Glutamatergic neuron (in vitro differentiated cells): ENCODE measurements at regions not wholly inside any gene's neighbourhood (a gene's known extent, or its start where the extent isn't known, plus 50 kb on each side); places are given as distances from the start of the nearest gene placed in this dataset.
"Not testable (repeated sequence)": the region's sequence is repeated elsewhere in the genome, so short reads cannot be mapped to it uniquely, and the experiment has no call there.

Experiments used
- DNase-seq: peaks from one replicate; pipeline ENCODE4 v3.0.0; 2022
- H3K27ac Mint-ChIP-seq: one replicate; pipeline ENCODE4 v1.8.0; 2020; ENCODE audit warnings: mild to moderate bottlenecking, mixed read lengths, inconsistent platforms; ENCODE audit not compliant: unreplicated experiment
- H3K27me3 Mint-ChIP-seq: one replicate; pipeline ENCODE4 v1.8.0; 2020; ENCODE audit warnings: mild to moderate bottlenecking, moderate library complexity, mixed read lengths, inconsistent platforms; ENCODE audit not compliant: unreplicated experiment
- H3K36me3 Mint-ChIP-seq: one replicate; pipeline ENCODE4 v1.8.0; 2020; ENCODE audit warnings: mild to moderate bottlenecking, mixed read lengths, inconsistent platforms; ENCODE audit not compliant: unreplicated experiment
- H3K4me1 Mint-ChIP-seq: one replicate; pipeline ENCODE4 v1.8.0; 2020; ENCODE audit warnings: mild to moderate bottlenecking, low read depth, mixed read lengths, inconsistent platforms; ENCODE audit not compliant: unreplicated experiment
- H3K4me3 Mint-ChIP-seq: one replicate; pipeline ENCODE4 v1.8.0; 2020; ENCODE audit warnings: mild to moderate bottlenecking, mixed read lengths, inconsistent platforms; ENCODE audit not compliant: unreplicated experiment
- H3K9me3 Mint-ChIP-seq: one replicate; pipeline ENCODE4 v1.8.0; 2020; ENCODE audit warnings: mild to moderate bottlenecking, moderate library complexity, mixed read lengths, inconsistent platforms; ENCODE audit not compliant: unreplicated experiment
- TF ChIP-seq, protein P1 (sequence below): fragments of 200-600 bp; sonication (generic); IDR thresholded peaks from one replicate; pipeline ENCODE4 v1.5.0; 2021; ENCODE audit not compliant: partially characterized antibody, unreplicated experiment

DNA sequence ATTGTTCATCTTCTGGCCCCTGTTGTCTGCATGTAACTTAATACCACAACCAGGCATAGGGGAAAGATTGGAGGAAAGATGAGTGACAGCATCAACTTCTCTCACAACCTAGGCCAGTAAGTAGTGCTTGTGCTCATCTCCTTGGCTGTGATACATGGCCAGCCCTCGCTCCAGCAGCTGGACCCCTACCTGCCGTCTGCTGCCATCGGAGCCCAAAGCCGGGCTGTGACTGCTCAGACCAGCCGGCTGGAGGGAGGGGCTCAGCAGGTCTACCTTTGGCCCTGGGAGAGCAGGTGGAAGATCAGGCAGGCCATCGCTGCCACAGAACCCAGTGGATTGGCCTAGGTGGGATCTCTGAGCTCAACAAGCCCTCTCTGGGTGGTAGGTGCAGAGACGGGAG is 268.8 kb downstream of the OR4F29 start:
- not testable (repeated sequence) for H3K27ac Mint-ChIP-seq, H3K9me3 Mint-ChIP-seq, H3K4me1 Mint-ChIP-seq, H3K27me3 Mint-ChIP-seq, H3K36me3 Mint-ChIP-seq, H3K4me3 Mint-ChIP-seq, DNase-seq

DNA sequence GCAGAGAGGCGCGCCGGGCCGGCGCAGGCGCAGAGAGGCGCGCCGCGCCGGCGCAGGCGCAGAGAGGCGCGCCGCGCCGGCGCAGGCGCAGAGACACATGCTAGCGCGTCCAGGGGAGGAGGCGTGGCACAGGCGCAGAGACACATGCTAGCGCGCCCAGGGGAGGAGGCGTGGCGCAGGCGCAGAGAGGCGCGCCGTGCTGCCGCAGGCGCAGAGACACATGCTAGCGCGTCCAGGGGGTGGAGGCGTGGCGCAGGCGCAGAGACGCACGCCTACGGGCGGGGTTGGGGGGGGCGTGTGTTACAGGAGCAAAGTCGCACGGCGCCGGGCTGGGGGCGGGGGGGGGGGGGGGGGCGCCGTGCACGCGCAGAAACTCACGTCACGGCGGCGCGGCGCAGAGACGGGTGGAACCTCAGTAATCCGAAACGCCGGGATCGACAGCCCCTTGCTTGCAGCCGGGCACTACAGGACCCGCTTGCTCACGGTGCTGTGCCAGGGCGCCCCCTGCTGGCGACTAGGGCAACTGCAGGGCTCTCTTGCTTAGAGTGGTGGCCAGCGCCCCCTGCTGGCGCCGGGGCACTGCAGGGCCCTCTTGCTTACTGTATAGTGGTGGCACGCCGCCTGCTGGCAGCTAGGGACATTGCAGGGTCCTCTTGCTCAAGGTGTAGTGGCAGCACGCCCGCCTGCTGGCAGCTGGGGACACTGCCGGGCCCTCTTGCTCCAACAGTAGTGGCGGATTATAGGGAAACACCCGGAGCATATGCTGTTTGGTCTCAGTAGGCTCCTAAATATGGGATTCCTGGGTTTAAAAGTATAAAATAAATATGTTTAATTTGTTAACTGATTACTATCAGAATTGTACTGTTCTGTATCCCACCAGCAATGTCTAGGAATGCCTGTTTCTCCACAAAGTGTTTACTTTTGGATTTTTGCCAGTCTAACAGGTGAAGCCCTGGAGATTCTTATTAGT is 269.9 kb downstream of the OR4F29 start:
- not testable (repeated sequence) for H3K27me3 Mint-ChIP-seq, H3K9me3 Mint-ChIP-seq, H3K4me1 Mint-ChIP-seq, H3K27ac Mint-ChIP-seq, H3K36me3 Mint-ChIP-seq, H3K4me3 Mint-ChIP-seq
- DNase-seq = peak; percentile 46
- TF ChIP-seq, protein P1, sequence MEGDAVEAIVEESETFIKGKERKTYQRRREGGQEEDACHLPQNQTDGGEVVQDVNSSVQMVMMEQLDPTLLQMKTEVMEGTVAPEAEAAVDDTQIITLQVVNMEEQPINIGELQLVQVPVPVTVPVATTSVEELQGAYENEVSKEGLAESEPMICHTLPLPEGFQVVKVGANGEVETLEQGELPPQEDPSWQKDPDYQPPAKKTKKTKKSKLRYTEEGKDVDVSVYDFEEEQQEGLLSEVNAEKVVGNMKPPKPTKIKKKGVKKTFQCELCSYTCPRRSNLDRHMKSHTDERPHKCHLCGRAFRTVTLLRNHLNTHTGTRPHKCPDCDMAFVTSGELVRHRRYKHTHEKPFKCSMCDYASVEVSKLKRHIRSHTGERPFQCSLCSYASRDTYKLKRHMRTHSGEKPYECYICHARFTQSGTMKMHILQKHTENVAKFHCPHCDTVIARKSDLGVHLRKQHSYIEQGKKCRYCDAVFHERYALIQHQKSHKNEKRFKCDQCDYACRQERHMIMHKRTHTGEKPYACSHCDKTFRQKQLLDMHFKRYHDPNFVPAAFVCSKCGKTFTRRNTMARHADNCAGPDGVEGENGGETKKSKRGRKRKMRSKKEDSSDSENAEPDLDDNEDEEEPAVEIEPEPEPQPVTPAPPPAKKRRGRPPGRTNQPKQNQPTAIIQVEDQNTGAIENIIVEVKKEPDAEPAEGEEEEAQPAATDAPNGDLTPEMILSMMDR = peak; percentile 72

DNA sequence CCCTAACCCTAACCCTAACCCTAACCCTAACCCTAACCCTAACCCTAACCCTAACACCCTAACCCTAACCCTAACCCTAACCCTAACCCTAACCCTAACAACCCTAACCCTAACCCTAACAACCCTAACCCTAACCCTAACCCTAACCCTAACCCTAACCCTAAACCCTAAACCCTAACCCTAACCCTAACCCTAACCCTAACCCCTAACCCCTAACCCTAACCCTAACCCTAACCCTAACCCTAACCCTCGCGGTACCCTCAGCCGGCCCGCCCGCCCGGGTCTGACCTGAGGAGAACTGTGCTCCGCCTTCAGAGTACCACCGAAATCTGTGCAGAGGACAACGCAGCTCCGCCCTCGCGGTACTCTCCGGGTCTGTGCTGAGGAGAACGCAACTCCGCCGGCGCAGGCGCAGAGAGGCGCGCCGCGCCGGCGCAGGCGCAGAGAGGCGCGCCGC is 270.7 kb downstream of the OR4F29 start:
- not testable (repeated sequence) for H3K4me3 Mint-ChIP-seq, H3K27ac Mint-ChIP-seq, H3K36me3 Mint-ChIP-seq, H3K27me3 Mint-ChIP-seq, H3K4me1 Mint-ChIP-seq, H3K9me3 Mint-ChIP-seq
- peak; percentile 43 for DNase-seq

DNA sequence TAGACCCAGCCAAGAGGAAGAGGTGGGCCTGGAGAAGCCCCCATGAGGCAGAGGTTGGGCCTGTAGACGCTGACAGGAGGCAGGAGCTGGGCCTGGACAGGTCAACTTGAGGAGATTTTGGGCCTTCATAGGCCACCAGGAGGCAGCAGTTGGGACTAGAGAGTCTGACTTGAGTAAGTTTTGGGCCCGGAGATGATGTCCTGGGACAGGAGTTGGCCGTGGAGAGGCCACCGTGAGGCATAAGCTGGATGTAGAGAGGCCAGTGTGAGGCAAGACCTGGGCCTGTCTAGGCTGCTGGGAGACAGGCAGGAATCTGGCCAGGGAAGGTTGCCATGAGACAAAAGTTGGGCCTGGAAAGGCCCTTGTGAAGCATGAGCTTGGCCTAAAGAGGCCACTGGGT is 312.6 kb downstream of the OR4F29 start:
- DNase-seq, H3K9me3 Mint-ChIP-seq, H3K36me3 Mint-ChIP-seq, H3K4me1 Mint-ChIP-seq, H3K27me3 Mint-ChIP-seq, H3K27ac Mint-ChIP-seq, H3K4me3 Mint-ChIP-seq: not testable (repeated sequence)

DNA sequence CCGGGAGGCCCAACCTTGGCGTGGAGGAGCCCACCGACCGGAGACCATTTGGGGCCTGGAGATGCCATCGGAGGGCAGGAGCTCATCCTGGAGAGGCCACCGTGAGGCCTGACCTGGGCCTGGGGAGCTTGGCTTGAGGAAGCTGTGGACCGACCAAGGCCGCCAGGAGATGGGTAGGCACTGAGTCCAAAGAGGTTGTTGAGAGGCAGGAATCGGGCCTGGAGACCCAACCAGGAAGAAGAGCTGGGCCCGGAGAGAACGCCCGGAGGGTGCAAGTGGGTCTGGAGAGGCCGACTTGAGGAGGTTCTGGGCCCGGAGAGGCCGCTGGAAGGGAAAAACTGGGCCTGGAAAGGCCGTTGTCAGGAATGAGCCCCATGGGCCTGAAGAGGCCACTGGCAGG is 313.8 kb downstream of the OR4F29 start:
- H3K9me3 Mint-ChIP-seq = not testable (repeated sequence)

DNA sequence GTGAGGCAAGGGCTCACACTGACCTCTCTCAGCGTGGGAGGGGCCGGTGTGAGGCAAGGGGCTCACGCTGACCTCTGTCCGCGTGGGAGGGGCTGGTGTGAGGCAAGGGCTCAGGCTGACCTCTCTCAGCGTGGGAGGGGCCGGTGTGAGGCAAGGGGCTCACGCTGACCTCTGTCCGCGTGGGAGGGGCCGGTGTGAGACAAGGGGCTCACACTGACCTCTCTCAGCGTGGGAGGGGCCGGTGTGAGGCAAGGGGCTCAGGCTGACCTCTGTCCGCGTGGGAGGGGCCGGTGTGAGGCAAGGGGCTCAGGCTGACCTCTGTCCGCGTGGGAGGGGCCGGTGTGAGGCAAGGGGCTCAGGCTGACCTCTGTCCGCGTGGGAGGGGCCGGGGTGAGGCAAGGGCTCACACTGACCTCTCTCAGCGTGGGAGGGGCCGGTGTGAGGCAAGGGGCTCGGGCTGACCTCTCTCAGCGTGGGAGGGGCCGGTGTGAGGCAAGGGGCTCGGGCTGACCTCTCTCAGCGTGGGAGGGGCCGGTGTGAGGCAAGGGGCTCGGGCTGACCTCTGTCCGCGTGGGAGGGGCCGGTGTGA is 315.0 kb downstream of the OR4F29 start:
- not testable (repeated sequence) for H3K4me3 Mint-ChIP-seq, H3K9me3 Mint-ChIP-seq, H3K36me3 Mint-ChIP-seq, H3K4me1 Mint-ChIP-seq, DNase-seq, H3K27ac Mint-ChIP-seq, H3K27me3 Mint-ChIP-seq

More for the DNA sequence above, 313.8 kb downstream of the OR4F29 start:
- DNase-seq, H3K27me3 Mint-ChIP-seq, H3K36me3 Mint-ChIP-seq, H3K4me3 Mint-ChIP-seq, H3K27ac Mint-ChIP-seq, H3K4me1 Mint-ChIP-seq: not testable (repeated sequence)

DNA sequence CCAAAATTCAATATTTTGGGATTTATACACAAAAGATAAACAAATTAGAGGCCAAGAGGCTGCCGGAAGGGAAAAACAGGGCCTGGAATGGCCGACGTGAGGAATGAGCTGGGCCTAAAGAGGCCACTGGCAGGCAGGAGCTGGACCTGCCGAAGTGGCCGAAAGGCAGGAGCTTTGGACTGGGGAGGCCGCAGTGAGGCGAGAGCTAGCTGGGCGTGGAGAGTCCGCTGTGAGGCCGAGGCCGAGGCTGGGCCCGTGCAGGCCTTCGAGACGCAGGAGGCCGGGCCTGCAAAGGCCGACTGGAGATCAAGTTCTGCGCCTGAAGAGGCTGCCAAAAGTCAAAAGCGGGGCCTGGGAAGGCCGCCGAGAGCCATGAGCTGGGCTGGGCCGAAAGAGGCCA is 316.5 kb downstream of the OR4F29 start:
- not testable (repeated sequence) for H3K36me3 Mint-ChIP-seq, H3K27ac Mint-ChIP-seq, H3K9me3 Mint-ChIP-seq, DNase-seq, H3K4me3 Mint-ChIP-seq, H3K4me1 Mint-ChIP-seq, H3K27me3 Mint-ChIP-seq

DNA sequence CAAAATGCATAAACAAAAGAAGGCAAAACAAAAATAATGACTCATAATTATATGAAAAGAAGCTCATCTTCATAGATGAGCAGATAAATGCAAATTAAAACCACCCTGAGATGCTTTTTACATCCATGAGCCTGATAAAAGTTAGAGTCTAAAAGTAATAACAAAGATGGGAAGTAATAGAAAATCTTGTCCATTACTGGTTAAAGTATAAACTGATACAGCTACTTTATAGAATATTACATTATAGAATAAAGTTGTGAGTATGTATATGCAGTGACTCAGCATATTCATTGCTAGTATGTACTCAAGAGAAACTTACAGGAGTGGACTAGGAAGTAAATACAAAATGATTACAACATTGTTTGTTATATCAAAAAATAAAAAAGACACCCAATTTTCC is 333.0 kb downstream of the OR4F29 start:
- DNase-seq = not testable (repeated sequence)

DNA sequence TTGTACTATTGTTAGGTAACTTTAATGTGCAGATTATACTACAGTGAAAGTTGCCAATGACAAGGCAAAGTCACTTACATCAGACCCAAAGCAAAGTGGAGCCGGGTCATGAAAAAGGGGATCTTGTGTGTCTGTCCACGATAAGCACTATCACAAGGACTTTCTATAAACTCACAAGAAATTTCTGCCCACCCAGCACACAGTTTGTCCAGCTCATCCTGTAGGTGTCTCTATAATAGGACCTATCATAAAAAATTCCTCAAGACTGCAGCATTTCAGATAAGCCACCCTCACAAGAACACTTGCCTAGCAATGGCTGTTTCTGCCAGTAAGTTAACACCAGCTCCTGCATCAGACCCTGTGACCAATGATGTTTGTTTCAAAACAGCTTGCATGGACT is 335.9 kb downstream of the OR4F29 start:
- H3K9me3 Mint-ChIP-seq, H3K27ac Mint-ChIP-seq, H3K27me3 Mint-ChIP-seq, DNase-seq, H3K4me1 Mint-ChIP-seq, H3K4me3 Mint-ChIP-seq, H3K36me3 Mint-ChIP-seq: not testable (repeated sequence)

More for the DNA sequence above, 333.0 kb downstream of the OR4F29 start:
- not testable (repeated sequence) for H3K9me3 Mint-ChIP-seq, H3K4me3 Mint-ChIP-seq, H3K27ac Mint-ChIP-seq, H3K4me1 Mint-ChIP-seq, H3K27me3 Mint-ChIP-seq, H3K36me3 Mint-ChIP-seq

DNA sequence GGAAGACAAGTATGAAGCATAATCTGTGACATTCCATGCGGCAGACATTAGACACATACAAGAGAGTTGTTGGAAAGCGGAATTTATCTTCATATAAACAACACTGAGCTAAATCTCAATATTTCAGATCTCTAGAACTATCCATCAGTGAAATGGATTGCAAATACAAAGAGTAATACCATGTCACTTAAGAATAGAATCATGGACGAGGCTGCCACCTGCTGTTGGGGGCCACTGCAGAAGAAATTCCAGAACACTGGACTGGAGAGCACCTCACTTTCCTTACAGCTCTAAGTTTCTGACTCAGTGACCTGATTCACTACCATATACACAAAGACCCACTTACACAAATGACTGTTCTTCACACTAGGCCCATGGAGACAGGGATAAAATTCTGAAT is 346.7 kb downstream of the OR4F29 start:
- not testable (repeated sequence) for H3K27ac Mint-ChIP-seq, DNase-seq, H3K9me3 Mint-ChIP-seq, H3K36me3 Mint-ChIP-seq, H3K4me1 Mint-ChIP-seq, H3K27me3 Mint-ChIP-seq, H3K4me3 Mint-ChIP-seq

DNA sequence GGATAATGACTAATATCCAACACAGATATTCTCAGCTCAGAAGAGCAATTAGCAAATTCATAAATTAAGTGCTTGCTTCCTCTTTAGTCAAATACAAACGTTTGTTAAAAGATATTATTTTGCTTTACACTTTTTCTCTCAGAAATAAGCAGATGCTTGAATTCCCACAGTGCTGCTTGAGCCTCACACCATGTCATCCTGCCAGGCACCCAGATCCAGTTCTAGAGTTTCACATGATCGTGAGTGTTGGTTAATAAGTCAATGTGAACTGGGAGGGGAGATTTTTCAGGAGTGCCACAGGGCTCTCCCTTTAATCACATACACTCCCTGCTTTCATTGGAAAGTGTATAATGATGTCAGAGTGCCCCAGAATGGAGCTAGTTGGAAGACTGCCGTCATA is 352.0 kb downstream of the OR4F29 start:
- not testable (repeated sequence) for DNase-seq, H3K36me3 Mint-ChIP-seq, H3K27me3 Mint-ChIP-seq, H3K4me1 Mint-ChIP-seq, H3K27ac Mint-ChIP-seq, H3K4me3 Mint-ChIP-seq, H3K9me3 Mint-ChIP-seq
